ENCODE measurements at regions not wholly inside any gene's neighbourhood (a gene's known extent, or its start where the extent isn't known, plus 50 kb on each side); places are given as distances from the start of the nearest gene placed in this dataset.
A peak's percentile ranks its signal among the peaks of the same experiment; 100 is the strongest.

- no peak for DNase-seq
These were observed 581.0 kb upstream of the CHORDC1 start for GRCh38 chr11:90803831-90804230.

GRCh38 chr11:90803366-90803765 lies 580.5 kb upstream of the CHORDC1 start:
- DNase-seq = no peak

- DNase-seq = no peak
These were observed 575.9 kb upstream of the CHORDC1 start for GRCh38 chr11:90798769-90799168.

- DNase-seq = no peak
These were observed 572.9 kb upstream of the CHORDC1 start for GRCh38 chr11:90795746-90796145.

GRCh38 chr11:90788961-90789360 lies 566.1 kb upstream of the CHORDC1 start:
- DNase-seq = no peak

- DNase-seq = no peak
These were observed 561.5 kb upstream of the CHORDC1 start for GRCh38 chr11:90784241-90784814.

GRCh38 chr11:90783111-90783510 lies 560.3 kb upstream of the CHORDC1 start:
- DNase-seq = no peak

GRCh38 chr11:90779098-90779497 lies 556.2 kb upstream of the CHORDC1 start:
- DNase-seq = no peak

- no peak for DNase-seq
These were observed 552.8 kb upstream of the CHORDC1 start for GRCh38 chr11:90775567-90776165.

- DNase-seq = no peak
These were observed 552.1 kb upstream of the CHORDC1 start for GRCh38 chr11:90774727-90775566.

- DNase-seq = no peak
These were observed 547.2 kb upstream of the CHORDC1 start for GRCh38 chr11:90770007-90770406.

GRCh38 chr11:90766121-90766520 lies 543.3 kb upstream of the CHORDC1 start:
- no peak for DNase-seq

- DNase-seq = no peak
These were observed 541.8 kb upstream of the CHORDC1 start for GRCh38 chr11:90764691-90765090.

GRCh38 chr11:90757849-90758494 lies 535.1 kb upstream of the CHORDC1 start:
- DNase-seq = no peak

GRCh38 chr11:90756617-90757016 lies 533.8 kb upstream of the CHORDC1 start:
- DNase-seq = no peak

GRCh38 chr11:90753546-90753945 lies 530.7 kb upstream of the CHORDC1 start:
- DNase-seq = no peak

- DNase-seq = no peak
These were observed 524.2 kb upstream of the CHORDC1 start for GRCh38 chr11:90747057-90747456.

- no peak for DNase-seq
These were observed 521.3 kb upstream of the CHORDC1 start for GRCh38 chr11:90744169-90744568.

- no peak for DNase-seq
These were observed 516.0 kb upstream of the CHORDC1 start for GRCh38 chr11:90738799-90739198.

GRCh38 chr11:90737444-90738050 lies 514.7 kb upstream of the CHORDC1 start:
- DNase-seq = no peak

- DNase-seq = no peak
These were observed 509.6 kb upstream of the CHORDC1 start for GRCh38 chr11:90732486-90732885.

GRCh38 chr11:90723475-90723874 lies 500.6 kb upstream of the CHORDC1 start:
- DNase-seq = peak; percentile 85

GRCh38 chr11:90722552-90723190 lies 499.8 kb upstream of the CHORDC1 start:
- DNase-seq = no peak
